ENCODE measurements at regions not wholly inside any gene's neighbourhood (a gene's known extent, or its start where the extent isn't known, plus 50 kb on each side); places are given as distances from the start of the nearest gene placed in this dataset.

DNA sequence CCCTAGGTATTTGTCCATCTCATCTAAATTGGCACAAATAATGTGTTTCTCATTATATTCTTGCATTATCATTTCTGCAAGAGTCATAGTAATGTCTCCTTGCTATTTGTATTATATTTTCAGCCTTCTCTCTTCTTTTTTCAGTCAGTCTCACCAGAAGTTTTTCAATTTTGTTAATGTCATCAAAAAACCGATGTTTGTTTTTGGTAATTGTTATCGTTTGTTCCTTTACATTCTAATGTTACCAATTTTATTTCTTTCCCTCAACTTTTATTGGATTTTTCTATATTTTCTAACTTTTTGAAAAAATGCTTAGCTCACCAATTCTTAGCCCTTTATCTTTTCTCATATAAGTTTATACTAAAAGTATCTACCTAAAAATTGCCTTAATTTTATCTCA lies 82.2 kb upstream of the NRSN1 start:
- no peaks in the 10 kb centered on the region for H3K9me3 ChIP-seq
- H3K4me3 ChIP-seq (replicated peaks in 1 of 3) = no peak overlapping the region
- H3K27me3 ChIP-seq = no peaks in the 10 kb centered on the region
- H3K27ac ChIP-seq = no peak overlapping the region
- intact Hi-C loops (cut with DNase I) = no loop called here
- no peak for DNase-seq
- no peaks in the 10 kb centered on the region for H3K4me1 ChIP-seq
- 94 to 98% methylated on average over 2 of the region's 2 CpGs for WGBS, 2 donors
- no peaks in the 10 kb centered on the region for H3K36me3 ChIP-seq
- no peak for TF ChIP-seq POLR2A (IDR thresholded peaks at IDR 0.05)
- TF ChIP-seq, protein P1, sequence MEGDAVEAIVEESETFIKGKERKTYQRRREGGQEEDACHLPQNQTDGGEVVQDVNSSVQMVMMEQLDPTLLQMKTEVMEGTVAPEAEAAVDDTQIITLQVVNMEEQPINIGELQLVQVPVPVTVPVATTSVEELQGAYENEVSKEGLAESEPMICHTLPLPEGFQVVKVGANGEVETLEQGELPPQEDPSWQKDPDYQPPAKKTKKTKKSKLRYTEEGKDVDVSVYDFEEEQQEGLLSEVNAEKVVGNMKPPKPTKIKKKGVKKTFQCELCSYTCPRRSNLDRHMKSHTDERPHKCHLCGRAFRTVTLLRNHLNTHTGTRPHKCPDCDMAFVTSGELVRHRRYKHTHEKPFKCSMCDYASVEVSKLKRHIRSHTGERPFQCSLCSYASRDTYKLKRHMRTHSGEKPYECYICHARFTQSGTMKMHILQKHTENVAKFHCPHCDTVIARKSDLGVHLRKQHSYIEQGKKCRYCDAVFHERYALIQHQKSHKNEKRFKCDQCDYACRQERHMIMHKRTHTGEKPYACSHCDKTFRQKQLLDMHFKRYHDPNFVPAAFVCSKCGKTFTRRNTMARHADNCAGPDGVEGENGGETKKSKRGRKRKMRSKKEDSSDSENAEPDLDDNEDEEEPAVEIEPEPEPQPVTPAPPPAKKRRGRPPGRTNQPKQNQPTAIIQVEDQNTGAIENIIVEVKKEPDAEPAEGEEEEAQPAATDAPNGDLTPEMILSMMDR (IDR thresholded peaks at IDR 0.05) = no peak

DNA sequence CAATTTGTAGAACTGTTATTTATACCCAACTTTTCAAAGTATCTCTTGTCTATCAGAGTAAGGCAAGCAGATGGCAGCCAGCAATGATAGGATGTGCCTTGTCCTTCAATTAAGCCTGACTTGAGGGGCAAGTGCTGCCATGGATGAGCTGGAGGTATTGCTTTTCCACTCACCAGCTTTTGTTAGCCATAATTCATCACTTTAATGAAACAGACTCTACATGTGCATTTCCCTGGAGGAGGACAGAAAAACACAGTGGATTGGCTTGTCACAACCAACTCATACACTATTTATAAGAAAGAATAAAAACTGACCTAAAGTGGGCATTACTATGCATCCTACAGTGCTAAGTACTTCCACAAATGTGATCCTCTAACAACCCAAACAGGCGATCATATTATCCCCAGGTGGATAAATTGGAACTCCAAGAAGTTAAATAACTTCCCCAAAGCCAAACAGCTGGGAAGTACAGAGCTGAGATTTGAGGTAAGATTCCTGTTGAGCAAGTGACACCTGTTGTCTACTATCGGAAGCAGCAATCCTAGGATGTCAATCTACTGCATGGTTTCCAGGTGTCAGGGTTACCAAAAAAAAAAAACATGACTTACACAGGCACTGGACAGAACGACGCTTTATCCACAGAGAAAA lies 73.9 kb upstream of the NRSN1 start:
- intact Hi-C loops (cut with DNase I) = no loop called here
- H3K36me3 ChIP-seq = no peaks in the 10 kb centered on the region
- H3K27ac ChIP-seq = no peak overlapping the region
- no peaks in the 10 kb centered on the region for H3K27me3 ChIP-seq
- no peak for DNase-seq
- H3K4me1 ChIP-seq = no peaks in the 10 kb centered on the region
- WGBS, 2 donors = 83 to 87% methylated on average over 4 of the region's 4 CpGs
- H3K9me3 ChIP-seq = no peaks in the 10 kb centered on the region
- H3K4me3 ChIP-seq (replicated peaks in 1 of 3) = no peak overlapping the region
- TF ChIP-seq POLR2A (IDR thresholded peaks at IDR 0.05) = no peak
- TF ChIP-seq, protein P1 (IDR thresholded peaks at IDR 0.05) = no peak

DNA sequence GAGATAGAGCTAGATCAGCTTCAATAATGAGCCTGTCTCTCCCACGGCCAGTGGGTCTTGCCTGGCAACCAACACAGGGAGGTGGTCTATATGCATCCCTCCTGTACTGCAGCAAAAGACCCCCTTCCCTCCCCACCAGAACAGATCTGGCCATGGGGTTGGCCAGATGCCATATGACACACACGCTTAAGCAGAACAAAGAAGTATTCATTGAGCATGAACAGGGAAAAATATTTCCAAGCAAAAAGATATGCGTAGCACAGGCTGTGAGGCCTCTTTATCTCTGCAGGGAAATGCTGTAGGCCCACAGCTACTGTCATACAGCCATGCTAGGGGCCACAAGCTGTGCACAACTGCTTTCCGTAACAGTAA lies 73.4 kb upstream of the NRSN1 start:
- H3K9me3 ChIP-seq = no peaks in the 10 kb centered on the region
- TF ChIP-seq, protein P1 (IDR thresholded peaks at IDR 0.05) = no peak
- TF ChIP-seq POLR2A (IDR thresholded peaks at IDR 0.05) = no peak
- no peaks in the 10 kb centered on the region for H3K36me3 ChIP-seq
- intact Hi-C loops (cut with DNase I) = no loop called here
- H3K27me3 ChIP-seq = no peaks in the 10 kb centered on the region
- H3K4me3 ChIP-seq (replicated peaks in 1 of 3) = no peak overlapping the region
- 87 to 89% methylated on average over 4 of the region's 4 CpGs for WGBS, 2 donors
- no peak for DNase-seq
- no peak overlapping the region for H3K27ac ChIP-seq
- no peaks in the 10 kb centered on the region for H3K4me1 ChIP-seq

DNA sequence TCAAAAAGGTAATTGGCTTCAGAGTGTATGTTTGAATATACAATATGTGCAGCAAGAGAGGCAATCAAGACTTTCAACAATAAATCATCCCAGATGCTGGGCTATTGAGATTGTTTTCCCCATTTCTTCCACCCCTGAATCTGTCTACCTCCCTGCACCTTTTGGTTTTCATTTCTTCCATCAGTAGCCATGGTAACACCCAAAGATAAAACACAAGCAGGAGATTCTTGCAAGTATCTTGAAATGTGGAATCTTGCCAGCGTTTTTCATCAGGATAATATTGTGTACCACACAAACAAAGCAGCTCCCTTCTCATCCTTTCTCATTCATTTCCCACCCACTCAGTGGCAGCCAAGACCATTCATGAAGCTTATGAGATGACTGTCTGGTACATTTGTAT lies 73.0 kb upstream of the NRSN1 start:
- intact Hi-C loops (cut with DNase I) = no loop called here
- H3K36me3 ChIP-seq = no peaks in the 10 kb centered on the region
- H3K4me1 ChIP-seq = no peaks in the 10 kb centered on the region
- no peak for TF ChIP-seq POLR2A (IDR thresholded peaks at IDR 0.05)
- TF ChIP-seq, protein P1 (IDR thresholded peaks at IDR 0.05) = no peak
- DNase-seq = no peak
- H3K9me3 ChIP-seq = no peaks in the 10 kb centered on the region
- WGBS, 2 donors = 70 to 77% methylated on average over 1 of the region's 1 CpG
- no peaks in the 10 kb centered on the region for H3K27me3 ChIP-seq
- no peak overlapping the region for H3K4me3 ChIP-seq (replicated peaks in 1 of 3)
- H3K27ac ChIP-seq = no peak overlapping the region

DNA sequence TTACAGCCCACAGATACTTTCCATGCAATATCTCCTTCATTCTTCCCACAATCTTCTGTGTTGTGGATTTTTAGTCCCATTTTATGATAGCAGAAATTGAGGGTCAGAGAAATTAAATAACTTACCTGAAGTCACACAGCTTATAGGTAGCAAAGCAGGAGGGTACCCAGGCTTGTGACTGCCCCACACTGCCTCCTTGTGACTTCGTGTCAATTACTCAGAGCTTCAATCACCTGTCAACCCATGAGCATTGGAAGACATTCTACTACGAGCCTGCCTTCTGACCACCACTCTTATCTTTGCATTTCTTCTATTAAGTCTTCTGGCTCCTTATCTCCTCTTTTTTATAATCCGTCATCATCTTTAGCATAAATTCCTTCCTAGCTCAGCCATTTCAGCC lies 71.6 kb upstream of the NRSN1 start:
- Histone ChIP-seq H3K9me3 (no peaks in the 10 kb centered on the region), H3K4me1 (no peaks in the 10 kb centered on the region), H3K36me3 (no peaks in the 10 kb centered on the region), H3K27ac (no peak overlapping the region), H3K4me3 (replicated peaks in 1 of 3) (no peak overlapping the region), H3K27me3 (no peaks in the 10 kb centered on the region)
- WGBS, 2 donors = 87 to 88% methylated on average over 3 of the region's 3 CpGs
- DNase-seq = no peak
- no peak for TF ChIP-seq POLR2A (IDR thresholded peaks at IDR 0.05)
- TF ChIP-seq, protein P1 (IDR thresholded peaks at IDR 0.05) = no peak
- intact Hi-C loops (cut with DNase I) = no loop called here

Data from thyroid gland (tissue), 4 donors.